ENCODE measurements at regions not wholly inside any gene's neighbourhood (a gene's known extent, or its start where the extent isn't known, plus 50 kb on each side); places are given as distances from the start of the nearest gene placed in this dataset.
"Not testable (repeated sequence)": the region's sequence is repeated elsewhere in the genome, so short reads cannot be mapped to it uniquely, and the experiment has no call there.

DNA sequence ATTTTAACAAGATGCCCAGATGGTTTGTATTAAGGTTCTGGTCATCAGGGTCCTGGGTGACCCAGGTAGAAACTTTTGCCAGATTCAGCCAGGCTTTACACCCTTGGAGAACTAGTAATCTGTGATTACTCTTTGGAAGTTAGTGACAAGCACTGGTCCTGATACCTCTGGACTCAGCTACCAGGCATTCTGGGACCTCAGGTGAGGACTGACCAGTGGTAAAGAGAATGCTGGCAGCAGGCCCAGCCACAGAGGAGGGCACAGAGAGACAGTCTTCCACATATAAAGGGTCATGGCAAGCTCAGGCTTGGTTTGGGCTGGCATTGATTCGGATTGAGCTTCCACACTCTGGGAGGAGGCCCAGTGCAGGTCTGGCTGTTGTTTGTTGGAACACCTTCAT lies 112.0 kb upstream of the CHST15 start:
- Mint-ChIP-seq H3K4me1 (no peaks in the 10 kb centered on the region), H3K27ac (no peak overlapping the region), H3K27me3 (no peaks in the 10 kb centered on the region), H3K4me3 (no peak overlapping the region), H3K9me3 (peaks cover 0 to 1% of the 10 kb centered on the region in 2 donors), H3K36me3 (no peaks in the 10 kb centered on the region)
- ATAC-seq (replicated peaks) (no peak), DNase-seq (no peak)

DNA sequence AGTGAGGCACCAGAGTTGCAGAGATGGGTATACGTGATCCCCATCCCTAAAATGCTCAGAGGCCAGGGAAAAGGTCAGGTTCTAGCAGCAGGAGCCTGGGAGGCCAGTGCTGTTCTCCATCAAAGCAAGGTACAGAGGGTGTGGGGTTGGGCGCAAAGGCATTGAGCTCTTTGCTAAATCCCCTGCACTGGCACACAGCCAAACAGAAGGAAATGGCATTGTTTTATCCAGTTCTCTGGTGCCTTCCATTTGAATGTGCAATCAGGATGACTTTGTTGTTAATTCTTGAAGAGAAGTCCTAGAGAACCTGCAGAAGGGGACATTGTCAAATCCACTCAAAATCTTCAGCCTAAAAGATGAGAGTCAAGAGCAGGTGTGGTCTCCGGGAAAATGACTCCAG lies 111.3 kb upstream of the CHST15 start:
- ATAC-seq (replicated peaks) (no peak), DNase-seq (no peak)
- Mint-ChIP-seq H3K27ac (no peak overlapping the region), H3K4me1 (no peaks in the 10 kb centered on the region), H3K27me3 (no peaks in the 10 kb centered on the region), H3K9me3 (peaks cover 0 to 1% of the 10 kb centered on the region in 2 donors), H3K4me3 (no peak overlapping the region), H3K36me3 (no peaks in the 10 kb centered on the region)

DNA sequence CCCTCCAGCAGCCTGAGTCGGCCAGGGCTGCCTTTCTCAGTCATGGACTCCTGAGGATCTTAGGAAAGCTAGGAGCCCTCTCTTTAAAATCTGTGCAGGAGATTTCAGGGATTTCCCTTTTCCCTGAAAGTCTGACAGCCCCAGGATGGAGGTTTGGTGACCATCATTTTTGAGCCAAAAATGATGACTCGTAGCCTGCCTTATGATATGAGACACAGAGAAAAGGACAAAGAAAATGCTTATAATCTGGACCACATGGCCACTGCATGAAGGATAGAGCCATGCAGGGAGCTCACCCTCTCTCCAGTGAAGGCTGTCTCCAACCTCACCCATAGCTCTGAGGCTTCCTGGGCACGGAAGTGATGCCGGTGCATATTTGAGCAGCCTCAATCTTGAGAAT lies 106.6 kb upstream of the CHST15 start:
- no peak overlapping the region for H3K27ac Mint-ChIP-seq
- H3K4me1 Mint-ChIP-seq, result peaks cover 4 to 8% of the 10 kb centered on the region in 2 donors
- DNase-seq, result no peak
- H3K27me3 Mint-ChIP-seq, result peaks cover 5 to 8% of the 10 kb centered on the region in 2 donors
- no peaks in the 10 kb centered on the region for H3K36me3 Mint-ChIP-seq
- H3K9me3 Mint-ChIP-seq, result peaks cover 0 to 1% of the 10 kb centered on the region in 2 donors
- ATAC-seq (replicated peaks), result no peak
- H3K4me3 Mint-ChIP-seq, result no peak overlapping the region

GRCh38 chr10:124198871-124199270 lies 105.5 kb upstream of the CHST15 start:
- ATAC-seq (replicated peaks) (no peak), DNase-seq (no peak)
- H3K9me3 Mint-ChIP-seq, result peaks cover 0 to 1% of the 10 kb centered on the region in 2 donors
- H3K27ac Mint-ChIP-seq, result no peak overlapping the region
- peaks cover 5 to 8% of the 10 kb centered on the region in 2 donors for H3K27me3 Mint-ChIP-seq
- no peaks in the 10 kb centered on the region for H3K36me3 Mint-ChIP-seq
- H3K4me1 Mint-ChIP-seq, result peaks cover 5 to 8% of the 10 kb centered on the region in 2 donors
- H3K4me3 Mint-ChIP-seq, result no peak overlapping the region

DNA sequence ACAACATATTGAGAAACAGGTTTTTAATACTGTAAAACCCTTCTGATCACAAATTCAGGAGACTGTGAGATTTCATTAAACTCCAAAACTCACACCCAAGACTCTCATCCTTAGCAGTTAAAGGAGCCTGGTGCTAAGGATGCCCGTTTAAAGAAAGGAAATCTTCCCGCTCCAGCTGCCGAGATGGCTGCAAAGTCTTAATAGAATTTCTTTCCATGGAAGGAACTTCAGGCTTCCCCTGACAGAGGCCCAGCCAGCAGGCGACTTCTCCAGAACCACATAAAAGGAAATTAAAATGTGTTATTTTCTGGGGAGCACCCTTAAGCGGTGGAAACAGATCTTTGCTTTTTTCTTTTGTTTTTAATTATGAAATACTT lies 104.7 kb upstream of the CHST15 start:
- peaks cover 5 to 8% of the 10 kb centered on the region in 2 donors for H3K27me3 Mint-ChIP-seq
- peaks cover 0 to 1% of the 10 kb centered on the region in 2 donors for H3K9me3 Mint-ChIP-seq
- no peak for DNase-seq
- H3K4me3 Mint-ChIP-seq, result no peak overlapping the region
- no peak for ATAC-seq (replicated peaks)
- H3K4me1 Mint-ChIP-seq, result peaks cover 5 to 8% of the 10 kb centered on the region in 2 donors
- no peak overlapping the region for H3K27ac Mint-ChIP-seq
- no peaks in the 10 kb centered on the region for H3K36me3 Mint-ChIP-seq

DNA sequence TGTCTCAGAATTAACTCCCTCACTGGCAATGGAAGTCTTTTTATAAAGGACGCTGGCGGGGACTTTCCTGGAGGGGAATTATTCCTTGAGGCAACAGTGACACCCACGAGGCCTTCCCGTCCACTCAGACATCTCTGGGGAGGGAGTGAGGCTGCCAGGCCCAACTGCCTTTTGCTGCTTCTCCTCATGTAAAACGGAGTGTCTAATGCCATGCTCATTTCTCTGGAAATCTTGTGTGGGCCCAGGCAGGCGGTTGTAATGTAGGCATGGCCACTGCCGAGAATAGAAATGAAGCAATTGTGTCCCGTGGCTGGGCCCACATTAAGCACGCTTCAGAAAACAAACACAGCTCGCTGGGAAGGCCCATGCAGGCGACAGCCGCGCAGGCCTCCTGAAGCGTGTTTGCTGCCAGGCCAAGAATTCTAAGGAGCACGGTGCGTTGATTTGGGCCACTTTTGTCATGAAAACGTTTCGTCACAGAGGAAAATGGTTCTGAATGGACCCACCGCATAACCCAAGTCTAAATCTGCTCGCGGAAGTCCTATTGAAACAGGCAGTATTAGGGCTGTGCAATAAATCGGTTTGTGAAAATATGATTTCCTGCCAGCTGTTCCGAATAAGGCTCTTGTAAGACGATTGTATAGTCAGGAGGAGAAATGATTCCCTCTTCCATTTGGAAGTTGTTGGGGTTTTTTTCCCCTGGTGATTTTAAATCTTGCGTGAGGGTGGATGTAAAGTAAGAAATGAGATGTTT lies 104.2 kb upstream of the CHST15 start:
- no peak overlapping the region for H3K27ac Mint-ChIP-seq
- DNase-seq (no peak), ATAC-seq (replicated peaks) (no peak)
- peaks cover 5 to 8% of the 10 kb centered on the region in 2 donors for H3K4me1 Mint-ChIP-seq
- H3K9me3 Mint-ChIP-seq, result peaks cover 0 to 1% of the 10 kb centered on the region in 2 donors
- no peaks in the 10 kb centered on the region for H3K36me3 Mint-ChIP-seq
- H3K27me3 Mint-ChIP-seq, result peaks cover 7 to 14% of the 10 kb centered on the region in 2 donors
- H3K4me3 Mint-ChIP-seq, result no peak overlapping the region

DNA sequence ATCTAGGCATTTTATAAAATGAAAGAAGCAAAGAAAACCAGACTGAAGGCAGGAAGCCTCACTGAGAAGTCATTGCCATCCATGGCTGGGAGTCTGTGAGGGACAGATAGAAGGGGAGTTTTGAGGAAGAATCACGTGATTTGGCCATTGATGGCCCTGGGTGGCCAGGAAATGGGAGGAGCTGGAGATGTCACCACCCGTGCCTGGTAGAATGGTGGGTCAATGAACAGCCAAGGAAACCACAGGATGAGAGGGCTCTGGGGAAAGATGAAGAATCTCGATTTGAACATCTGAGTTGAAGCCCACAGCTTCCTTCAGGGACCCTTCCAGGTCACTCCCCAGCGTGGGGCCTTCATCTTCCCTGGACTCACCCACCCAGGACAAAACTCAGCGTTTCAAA lies 103.3 kb upstream of the CHST15 start:
- DNase-seq (no peak), ATAC-seq (replicated peaks) (peak in 1 of 2 donors; percentile 18)
- H3K4me1 Mint-ChIP-seq, result peaks cover 5 to 8% of the 10 kb centered on the region in 2 donors
- H3K27ac Mint-ChIP-seq, result no peak overlapping the region
- H3K36me3 Mint-ChIP-seq, result no peaks in the 10 kb centered on the region
- no peak overlapping the region for H3K4me3 Mint-ChIP-seq
- peaks cover 12 to 23% of the 10 kb centered on the region in 2 donors for H3K27me3 Mint-ChIP-seq
- H3K9me3 Mint-ChIP-seq, result peaks cover 0 to 1% of the 10 kb centered on the region in 2 donors

DNA sequence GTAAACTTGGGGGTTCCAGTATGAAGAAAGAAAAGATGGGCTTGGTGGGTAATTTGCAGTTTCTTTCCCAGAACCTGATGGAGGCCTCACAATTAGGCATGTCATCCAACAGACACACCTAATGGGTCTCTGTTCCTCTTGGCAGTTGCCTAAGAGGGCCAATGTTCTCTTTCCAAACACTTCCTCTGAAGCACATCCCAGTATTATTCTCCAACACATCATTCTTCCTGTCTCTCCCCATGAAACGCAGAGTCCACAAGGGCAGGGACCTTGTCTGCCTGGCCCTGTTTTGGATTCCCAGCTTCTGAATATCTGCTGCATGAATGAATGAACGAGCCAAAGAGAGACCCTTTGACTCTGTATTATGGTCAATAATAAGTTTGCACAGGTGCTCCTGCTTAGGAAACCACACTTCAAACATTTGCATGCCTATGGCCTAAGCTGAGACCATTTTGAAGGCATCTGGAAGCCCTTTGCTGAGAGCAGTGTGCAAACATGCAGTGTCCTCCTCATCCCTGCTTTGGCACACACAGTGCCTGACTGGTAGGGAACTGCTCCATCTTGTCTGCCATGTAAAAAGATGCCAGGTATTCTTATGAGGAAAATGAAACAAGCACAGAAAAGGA lies 100.9 kb upstream of the CHST15 start:
- no peak for ATAC-seq (replicated peaks)
- Mint-ChIP-seq H3K27ac (no peak overlapping the region), H3K36me3 (no peaks in the 10 kb centered on the region), H3K27me3 (peaks cover 12 to 27% of the 10 kb centered on the region in 2 donors), H3K4me1 (peaks cover 5 to 8% of the 10 kb centered on the region in 2 donors), H3K4me3 (no peak overlapping the region), H3K9me3 (peaks cover under 1 to 2% of the 10 kb centered on the region in 2 donors)
- DNase-seq, result no peak

DNA sequence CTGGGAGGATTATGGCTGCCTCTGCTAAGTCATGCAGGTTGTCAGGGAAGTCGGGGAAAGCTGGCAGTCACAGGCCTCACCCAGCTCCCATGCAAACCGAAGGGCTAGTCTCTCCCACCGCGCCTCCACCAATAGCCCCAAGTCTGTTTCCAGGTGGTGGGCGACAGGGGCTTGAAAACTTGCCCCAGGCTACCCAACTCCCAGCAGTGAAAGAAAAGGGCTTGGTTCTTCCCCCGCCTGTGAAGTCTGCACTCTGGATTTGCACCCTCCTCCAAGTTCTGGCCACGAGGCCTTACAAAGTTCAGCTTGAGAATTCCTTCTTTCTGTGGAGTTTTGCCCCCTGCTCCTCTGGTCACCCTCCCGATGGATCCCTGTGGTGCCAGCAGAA lies 99.9 kb upstream of the CHST15 start:
- DNase-seq, result no peak
- Mint-ChIP-seq H3K27me3 (peaks cover 12 to 27% of the 10 kb centered on the region in 2 donors), H3K27ac (no peak overlapping the region), H3K4me3 (no peak overlapping the region), H3K4me1 (peaks cover 5 to 8% of the 10 kb centered on the region in 2 donors), H3K36me3 (no peaks in the 10 kb centered on the region), H3K9me3 (peaks cover 4 to 8% of the 10 kb centered on the region in 2 donors)
- no peak for ATAC-seq (replicated peaks)

- DNase-seq; H3K4me3 Mint-ChIP-seq; H3K4me1 Mint-ChIP-seq; ATAC-seq (replicated peaks); H3K36me3 Mint-ChIP-seq; H3K27ac Mint-ChIP-seq; H3K9me3 Mint-ChIP-seq: not testable (repeated sequence)
- H3K27me3 Mint-ChIP-seq, result peaks cover 12 to 27% of the 10 kb centered on the region in 2 donors
Measured at GRCh38 chr10:124192664-124193308, 99.4 kb upstream of the CHST15 start.

GRCh38 chr10:124190476-124190875 lies 97.1 kb upstream of the CHST15 start:
- H3K36me3 Mint-ChIP-seq; H3K4me1 Mint-ChIP-seq; H3K27ac Mint-ChIP-seq; DNase-seq; ATAC-seq (replicated peaks); H3K4me3 Mint-ChIP-seq; H3K9me3 Mint-ChIP-seq: not testable (repeated sequence)
- H3K27me3 Mint-ChIP-seq, result peaks cover 7 to 19% of the 10 kb centered on the region in 2 donors

DNA sequence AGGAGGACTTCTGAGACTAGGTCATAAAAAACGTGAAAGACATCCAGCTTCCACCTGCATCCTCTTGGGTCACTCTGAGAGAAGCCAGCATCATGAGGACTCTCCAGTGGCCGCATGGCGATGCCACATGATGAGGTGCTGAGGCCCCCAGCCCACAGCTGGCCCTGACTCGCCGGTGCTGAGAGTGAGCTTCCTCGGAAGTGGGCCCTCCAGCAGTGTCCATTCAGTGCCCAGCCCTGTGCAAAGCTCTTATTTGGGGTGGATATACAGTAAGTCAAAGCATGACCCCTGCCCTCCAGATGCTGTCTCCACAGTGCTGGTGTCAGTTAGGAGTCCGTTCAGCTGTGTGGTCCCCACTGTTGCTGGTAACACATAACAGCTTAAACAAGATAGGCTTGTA lies 93.6 kb upstream of the CHST15 start:
- peaks cover 0 to 7% of the 10 kb centered on the region in 2 donors for H3K27me3 Mint-ChIP-seq
- H3K36me3 Mint-ChIP-seq, result no peaks in the 10 kb centered on the region
- ATAC-seq (replicated peaks), result no peak
- H3K9me3 Mint-ChIP-seq, result peaks cover 4 to 8% of the 10 kb centered on the region in 2 donors
- no peak for DNase-seq
- H3K27ac Mint-ChIP-seq, result no peak overlapping the region
- peaks cover 0 to 3% of the 10 kb centered on the region in 2 donors for H3K4me1 Mint-ChIP-seq
- no peak overlapping the region for H3K4me3 Mint-ChIP-seq

DNA sequence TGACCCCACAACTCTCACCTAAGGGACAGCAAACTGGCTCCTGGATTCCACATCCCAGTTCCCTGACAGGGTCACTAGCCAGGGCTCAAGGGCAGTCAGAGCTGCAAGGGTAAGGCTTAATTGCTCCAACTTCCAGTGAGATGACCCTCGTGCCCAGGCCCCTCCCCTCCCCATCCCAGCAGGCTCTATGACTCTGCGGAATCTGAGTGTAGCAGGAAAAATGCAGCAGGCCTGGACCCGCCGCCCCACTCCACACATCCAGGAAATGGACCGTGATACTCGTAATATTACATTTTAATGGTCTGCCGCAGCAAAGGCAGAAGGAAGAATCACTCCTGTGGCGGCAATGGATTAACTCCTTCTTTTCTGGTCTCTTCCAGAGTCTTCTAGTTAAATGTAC lies 91.7 kb upstream of the CHST15 start:
- Mint-ChIP-seq H3K27me3 (no peaks in the 10 kb centered on the region), H3K4me3 (no peak overlapping the region), H3K27ac (no peak overlapping the region), H3K4me1 (peaks cover 10 to 12% of the 10 kb centered on the region in 2 donors), H3K9me3 (peaks cover 4 to 8% of the 10 kb centered on the region in 2 donors), H3K36me3 (no peaks in the 10 kb centered on the region)
- DNase-seq, result no peak
- ATAC-seq (replicated peaks), result no peak

DNA sequence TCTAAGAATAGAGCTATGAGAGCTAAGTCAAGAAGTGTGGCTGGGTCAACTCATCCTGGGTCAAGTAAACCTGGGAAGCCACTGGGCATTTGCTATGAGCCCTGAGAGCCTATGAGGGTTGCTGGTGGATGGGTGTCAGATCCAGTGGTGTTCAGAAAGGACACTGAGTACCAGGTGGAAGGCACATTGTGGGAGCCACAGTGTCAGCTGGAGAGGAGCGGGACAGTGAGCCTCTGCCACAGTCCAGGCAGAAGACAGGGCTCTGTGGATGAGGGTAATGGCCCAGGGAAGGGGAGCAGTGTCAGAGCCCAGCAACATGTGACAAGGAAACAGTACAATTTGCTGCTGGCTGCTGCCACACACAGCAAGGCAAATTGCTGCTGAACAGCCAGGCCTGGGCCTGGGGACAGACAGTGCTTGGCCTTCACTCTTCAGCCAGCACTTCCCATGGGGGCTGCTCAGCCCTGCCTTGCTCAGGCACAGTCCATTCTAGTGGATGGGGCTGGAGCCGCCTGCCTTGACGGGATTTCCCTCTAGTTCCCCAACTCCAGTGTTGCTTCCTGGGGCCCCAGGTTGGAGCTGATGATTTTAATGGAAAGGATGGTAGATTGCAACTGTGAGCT lies 90.9 kb upstream of the CHST15 start:
- DNase-seq, result no peak
- Mint-ChIP-seq H3K36me3 (no peaks in the 10 kb centered on the region), H3K4me3 (no peak overlapping the region), H3K27ac (no peak overlapping the region), H3K27me3 (no peaks in the 10 kb centered on the region), H3K4me1 (peaks cover 10 to 12% of the 10 kb centered on the region in 2 donors), H3K9me3 (peaks cover 4 to 6% of the 10 kb centered on the region in 2 donors)
- ATAC-seq (replicated peaks), result no peak
